Cardiac muscle cell (in vitro differentiated cells and primary cell): ENCODE measurements at regions not wholly inside any gene's neighbourhood (a gene's known extent, or its start where the extent isn't known, plus 50 kb on each side); places are given as distances from the start of the nearest gene placed in this dataset.

ENCODE experiments used
- DNase-seq, 2 donors: peaks; one replicate each; pipeline versions ENCODE4 v3.0.0 to v3.0.0-alpha.2; 2010 to 2017; ENCODE audit warnings: low read depth in 1 of 2, low spot score in 1 of 2
- H3K27ac ChIP-seq: fragments of 200-600 bp; sonication (generic); 2 replicates; pipeline ENCODE4 v1.5.1; 2016
- H3K27me3 ChIP-seq: fragments of 200-600 bp; sonication (generic); 2 replicates; pipeline ENCODE4 v1.6.0; 2016; ENCODE audit warnings: control low read depth
- H3K36me3 ChIP-seq: fragments of 200-600 bp; sonication (generic); 2 replicates; pipeline ENCODE4 v1.5.1; 2016; ENCODE audit warnings: control low read depth
- H3K4me1 ChIP-seq: fragments of 200-600 bp; sonication (generic); 2 replicates; pipeline ENCODE4 v1.8.1; 2017; ENCODE audit warnings: low read depth, mild to moderate bottlenecking, mixed run types
- H3K4me3 ChIP-seq: fragments of 200-600 bp; sonication (generic); 2 replicates; pipeline ENCODE4 v1.5.1; 2016; ENCODE audit warnings: mild to moderate bottlenecking
- H3K9me3 ChIP-seq: fragments of 200-600 bp; sonication (generic); 2 replicates; pipeline ENCODE4 v1.5.1; 2017; ENCODE audit warnings: low read depth, mild to moderate bottlenecking, control low read depth
- TF ChIP-seq, protein P1 (sequence below): IDR thresholded peaks from 2 replicates; pipeline ENCODE4 v1.5.1; 2012; ENCODE audit warnings: low read depth, mild to moderate bottlenecking, low read length

DNA sequence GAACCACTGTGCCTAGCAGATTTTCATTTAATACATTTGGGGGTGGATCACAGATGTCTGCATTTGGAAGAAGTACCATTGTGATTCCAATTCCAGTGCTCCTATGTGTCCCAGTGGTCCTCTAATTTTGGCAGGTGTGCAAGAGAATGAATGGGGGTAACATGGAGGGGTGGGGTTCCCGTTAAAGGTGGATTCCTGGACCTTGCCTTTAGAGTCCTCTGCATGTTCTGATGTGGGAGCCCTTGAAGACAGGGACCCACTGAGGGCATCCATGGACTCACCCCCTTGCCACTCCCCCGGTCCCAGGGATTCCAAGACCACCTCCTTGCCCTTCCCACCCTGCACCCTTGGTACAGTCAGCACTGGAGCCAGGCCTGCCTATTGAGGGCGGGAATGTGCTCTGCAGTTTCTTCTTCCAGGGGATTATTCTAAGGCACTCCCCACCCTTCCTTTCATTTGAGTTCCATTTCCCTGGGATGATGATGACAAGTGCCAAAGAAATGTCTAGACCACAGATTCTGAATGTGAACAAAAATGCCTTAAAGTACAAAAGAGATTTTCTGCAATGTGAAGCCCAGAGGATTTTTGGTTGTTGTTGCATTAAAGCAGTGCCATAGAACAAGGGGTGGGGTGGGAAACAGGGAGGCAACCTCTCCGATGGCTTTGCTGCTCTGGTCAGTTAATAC, 119.4 kb upstream of the PTCH1 start:
- TF ChIP-seq, protein P1, sequence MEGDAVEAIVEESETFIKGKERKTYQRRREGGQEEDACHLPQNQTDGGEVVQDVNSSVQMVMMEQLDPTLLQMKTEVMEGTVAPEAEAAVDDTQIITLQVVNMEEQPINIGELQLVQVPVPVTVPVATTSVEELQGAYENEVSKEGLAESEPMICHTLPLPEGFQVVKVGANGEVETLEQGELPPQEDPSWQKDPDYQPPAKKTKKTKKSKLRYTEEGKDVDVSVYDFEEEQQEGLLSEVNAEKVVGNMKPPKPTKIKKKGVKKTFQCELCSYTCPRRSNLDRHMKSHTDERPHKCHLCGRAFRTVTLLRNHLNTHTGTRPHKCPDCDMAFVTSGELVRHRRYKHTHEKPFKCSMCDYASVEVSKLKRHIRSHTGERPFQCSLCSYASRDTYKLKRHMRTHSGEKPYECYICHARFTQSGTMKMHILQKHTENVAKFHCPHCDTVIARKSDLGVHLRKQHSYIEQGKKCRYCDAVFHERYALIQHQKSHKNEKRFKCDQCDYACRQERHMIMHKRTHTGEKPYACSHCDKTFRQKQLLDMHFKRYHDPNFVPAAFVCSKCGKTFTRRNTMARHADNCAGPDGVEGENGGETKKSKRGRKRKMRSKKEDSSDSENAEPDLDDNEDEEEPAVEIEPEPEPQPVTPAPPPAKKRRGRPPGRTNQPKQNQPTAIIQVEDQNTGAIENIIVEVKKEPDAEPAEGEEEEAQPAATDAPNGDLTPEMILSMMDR: no peak
- H3K27me3 ChIP-seq: no peaks in the 10 kb centered on the region
- no peaks in the 10 kb centered on the region for H3K36me3 ChIP-seq
- no peaks in the 10 kb centered on the region for H3K9me3 ChIP-seq
- DNase-seq: no peak
- H3K4me3 ChIP-seq: no peak overlapping the region
- H3K4me1 ChIP-seq: no peaks in the 10 kb centered on the region
- no peak overlapping the region for H3K27ac ChIP-seq

DNA sequence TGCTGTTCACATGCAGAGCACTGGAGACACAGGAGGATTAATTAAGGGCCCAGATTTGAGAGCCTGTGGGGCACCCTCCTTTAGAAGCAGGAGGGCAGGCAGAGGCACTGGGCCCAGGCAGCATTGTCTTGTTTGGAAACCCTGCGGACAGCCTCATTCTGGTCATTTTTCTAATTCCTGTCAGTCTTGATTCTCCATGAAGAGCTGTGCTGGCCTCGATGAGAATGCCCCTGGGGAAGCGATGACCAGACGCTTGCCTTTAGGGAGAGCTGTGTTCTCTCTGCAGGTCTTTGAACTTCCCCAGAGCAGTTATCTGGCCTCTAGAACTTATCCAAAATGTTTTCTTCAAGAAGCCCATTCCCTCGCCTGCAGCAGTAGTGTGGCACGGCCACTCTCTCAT, 117.8 kb upstream of the PTCH1 start:
- Histone ChIP-seq H3K27me3 (no peaks in the 10 kb centered on the region), H3K4me1 (no peaks in the 10 kb centered on the region), H3K4me3 (no peak overlapping the region), H3K9me3 (no peaks in the 10 kb centered on the region), H3K36me3 (no peaks in the 10 kb centered on the region), H3K27ac (no peak overlapping the region)
- TF ChIP-seq, protein P1: no peak
- no peak for DNase-seq

DNA sequence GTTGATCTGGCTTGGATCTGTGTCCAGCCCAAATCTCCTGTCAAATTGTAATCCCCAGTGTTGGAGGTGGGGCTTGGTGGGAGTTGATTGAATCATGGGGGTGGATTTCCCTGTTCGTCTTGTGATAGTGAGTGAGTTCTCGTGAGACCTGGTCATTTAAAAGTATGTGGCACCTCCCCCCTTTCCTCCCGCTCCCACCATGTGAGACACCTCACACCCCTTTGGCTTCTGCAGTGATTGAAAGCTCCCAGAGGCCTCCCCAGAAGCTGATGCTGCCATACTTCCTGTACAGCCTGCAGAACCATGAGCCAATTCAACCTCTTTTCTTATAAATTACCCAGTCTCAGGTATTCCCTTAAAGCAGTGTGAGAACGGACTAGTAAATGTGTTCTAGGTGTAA, 117.3 kb upstream of the PTCH1 start:
- Histone ChIP-seq H3K4me3 (no peak overlapping the region), H3K9me3 (no peaks in the 10 kb centered on the region), H3K27ac (no peak overlapping the region), H3K36me3 (no peaks in the 10 kb centered on the region), H3K27me3 (no peaks in the 10 kb centered on the region), H3K4me1 (no peaks in the 10 kb centered on the region)
- no peak for DNase-seq
- TF ChIP-seq, protein P1: no peak

DNA sequence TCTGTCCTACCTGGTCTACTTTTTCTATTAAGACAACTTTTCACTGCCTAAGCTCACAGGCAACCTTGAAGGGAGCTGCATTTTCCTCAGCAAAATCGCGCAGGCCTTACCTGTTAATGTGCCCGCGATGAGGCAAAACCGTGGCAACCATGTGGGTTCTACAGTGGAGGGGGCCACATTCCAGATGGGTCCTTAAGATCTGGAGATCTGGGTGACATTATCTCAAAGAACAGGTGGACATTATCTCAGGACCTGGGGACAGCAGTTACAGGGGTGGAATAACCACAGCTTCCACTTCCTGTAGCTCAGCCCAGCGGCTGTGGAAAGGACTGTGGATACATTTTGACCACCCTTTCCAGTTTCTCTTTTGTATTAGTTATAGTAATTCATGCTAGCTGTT, 112.8 kb upstream of the PTCH1 start:
- Histone ChIP-seq H3K36me3 (no peaks in the 10 kb centered on the region), H3K4me1 (no peaks in the 10 kb centered on the region), H3K4me3 (no peak overlapping the region), H3K27me3 (no peaks in the 10 kb centered on the region), H3K27ac (no peak overlapping the region), H3K9me3 (no peaks in the 10 kb centered on the region)
- TF ChIP-seq, protein P1: no peak
- no peak for DNase-seq

DNA sequence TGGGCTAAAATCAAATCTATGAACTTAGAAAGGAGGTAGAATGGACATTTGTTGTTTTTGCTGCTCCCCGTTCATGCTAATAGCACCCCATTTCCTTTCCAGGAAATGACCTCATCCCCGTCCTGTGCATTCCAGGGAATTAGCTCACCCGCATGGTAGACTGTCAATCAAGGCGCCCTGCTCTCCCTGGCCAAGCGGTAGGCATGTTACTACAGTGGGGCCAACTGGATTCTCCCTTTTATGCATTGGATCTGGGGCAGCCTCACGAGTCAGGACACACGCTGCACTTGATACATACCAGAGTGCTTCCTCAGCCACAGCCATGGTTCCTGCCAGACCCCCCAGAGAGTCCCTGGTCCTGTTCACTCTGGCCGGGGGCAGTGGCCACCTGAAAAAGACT, 111.0 kb upstream of the PTCH1 start:
- no peak overlapping the region for H3K27ac ChIP-seq
- no peak overlapping the region for H3K4me3 ChIP-seq
- no peak for DNase-seq
- no peaks in the 10 kb centered on the region for H3K27me3 ChIP-seq
- TF ChIP-seq, protein P1: no peak
- H3K36me3 ChIP-seq: no peaks in the 10 kb centered on the region
- no peaks in the 10 kb centered on the region for H3K4me1 ChIP-seq
- H3K9me3 ChIP-seq: no peaks in the 10 kb centered on the region
